ENCODE measurements at regions not wholly inside any gene's neighbourhood (a gene's known extent, or its start where the extent isn't known, plus 50 kb on each side); places are given as distances from the start of the nearest gene placed in this dataset.
"Not testable (repeated sequence)": the region's sequence is repeated elsewhere in the genome, so short reads cannot be mapped to it uniquely, and the experiment has no call there.

DNA sequence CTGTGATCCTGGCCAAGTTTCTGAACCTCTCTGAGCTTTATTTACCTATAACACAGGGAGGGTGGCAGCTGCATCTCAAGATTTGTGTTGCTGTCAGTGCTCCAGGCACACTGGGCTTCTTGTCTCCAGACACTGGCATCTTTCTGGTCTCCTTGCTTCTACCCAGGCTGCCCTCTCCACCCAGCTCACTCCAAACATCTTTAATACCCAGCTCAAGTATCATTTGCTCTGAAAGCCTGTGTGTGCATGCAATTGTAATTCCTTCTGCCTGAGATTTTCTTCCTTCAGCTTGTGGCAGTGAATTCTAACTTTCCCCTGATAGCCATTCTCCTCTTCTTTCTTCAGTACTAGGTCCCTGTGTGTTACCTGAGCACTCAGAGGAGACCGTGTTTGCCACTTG lies 50.7 kb upstream of the USP7 start:
- Histone ChIP-seq H3K9me3 (peaks cover 0 to 7% of the 10 kb centered on the region in 2 donors), H3K27ac (no peak overlapping the region), H3K36me3 (no peaks in the 10 kb centered on the region), H3K4me3 (no peak overlapping the region), H3K27me3 (no peaks in the 10 kb centered on the region), H3K4me1 (no peaks in the 10 kb centered on the region)
- no peak for TF ChIP-seq POLR2AphosphoS5 (IDR thresholded peaks at IDR 0.05)
- in situ Hi-C loops (cut with MboI; ENCODE audit: low pct_ligation_motif_present in 1 of 4, low pct_unique_long_range_greater_than_20kb in 1 of 4, low sequenced_read_pairs in 3 of 4): loop anchor here in 2 of 4 donors (25.0 kb wide), 2 partner anchors 352 to 452 kb away; partner anchors contain the start of gene ABAT (in 2 of the 2)
- no peak for DNase-seq
- intact Hi-C loops (cut with DNase I; ENCODE audit: low total_unique reads): no loop called here
- WGBS, 2 donors (ENCODE audit: low coverage in 1 of 2): 86 to 96% methylated on average over 1 of the region's 1 CpG

DNA sequence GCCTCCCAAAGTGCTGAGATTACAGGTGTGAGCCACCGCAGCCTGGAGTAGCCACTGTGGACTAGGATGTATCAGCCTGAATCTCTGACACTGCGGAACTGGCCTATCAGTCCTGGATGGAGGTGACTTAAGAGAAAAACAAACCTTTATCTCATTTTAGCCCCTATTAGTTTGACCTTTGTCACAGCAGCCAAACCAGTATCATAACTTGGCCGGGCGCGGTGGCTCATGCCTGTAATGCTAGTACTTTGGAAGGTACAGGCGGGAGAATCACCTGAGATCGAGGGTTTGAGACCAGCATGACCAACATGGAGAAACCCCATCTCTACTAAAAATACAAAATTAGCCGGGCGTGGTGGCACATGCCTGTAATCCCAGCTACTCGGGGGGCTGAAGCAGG lies 51.8 kb upstream of the USP7 start:
- no peak overlapping the region for H3K4me3 ChIP-seq
- H3K27me3 ChIP-seq: no peaks in the 10 kb centered on the region
- H3K9me3 ChIP-seq: peaks cover 0 to 7% of the 10 kb centered on the region in 2 donors
- in situ Hi-C loops (cut with MboI; ENCODE audit: low pct_ligation_motif_present in 1 of 4, low pct_unique_long_range_greater_than_20kb in 1 of 4, low sequenced_read_pairs in 3 of 4) (loop anchor here in 2 of 4 donors (25.0 kb wide), 2 partner anchors 353 to 453 kb away; partner anchors contain the start of gene ABAT (in 2 of the 2)), intact Hi-C loops (cut with DNase I; ENCODE audit: low total_unique reads) (no loop called here)
- DNase-seq: no peak
- no peaks in the 10 kb centered on the region for H3K4me1 ChIP-seq
- H3K27ac ChIP-seq: no peak overlapping the region
- 92% methylated on average over 10 of the region's 10 CpGs; no CpG with 5 or more reads in 1 of the 2 donors for WGBS, 2 donors (ENCODE audit: low coverage in 1 of 2)
- TF ChIP-seq EP300 (IDR thresholded peaks at IDR 0.05; ENCODE audit: low read depth) (no peak), POLR2AphosphoS5 (IDR thresholded peaks at IDR 0.05) (no peak), CTCF (IDR thresholded peaks at IDR 0.05) (no peak), POLR2A (IDR thresholded peaks at IDR 0.05) (no peak)
- no peaks in the 10 kb centered on the region for H3K36me3 ChIP-seq

- H3K27ac ChIP-seq; H3K27me3 ChIP-seq; H3K9me3 ChIP-seq; intact Hi-C loops (cut with DNase I; ENCODE audit: low total_unique reads); H3K4me1 ChIP-seq; H3K36me3 ChIP-seq; DNase-seq; H3K4me3 ChIP-seq: not testable (repeated sequence)
- 100% methylated on average over 1 of the region's 1 CpG for WGBS, 2 donors (ENCODE audit: low coverage in 1 of 2)
- in situ Hi-C loops (cut with MboI; ENCODE audit: low pct_ligation_motif_present in 1 of 4, low pct_unique_long_range_greater_than_20kb in 1 of 4, low sequenced_read_pairs in 3 of 4): loop anchor here in 2 of 4 donors (25.0 kb wide), 2 partner anchors 354 to 454 kb away; partner anchors contain the start of gene ABAT (in 2 of the 2)
Measured at GRCh38 chr16:9016005-9016404, 52.3 kb upstream of the USP7 start.

DNA sequence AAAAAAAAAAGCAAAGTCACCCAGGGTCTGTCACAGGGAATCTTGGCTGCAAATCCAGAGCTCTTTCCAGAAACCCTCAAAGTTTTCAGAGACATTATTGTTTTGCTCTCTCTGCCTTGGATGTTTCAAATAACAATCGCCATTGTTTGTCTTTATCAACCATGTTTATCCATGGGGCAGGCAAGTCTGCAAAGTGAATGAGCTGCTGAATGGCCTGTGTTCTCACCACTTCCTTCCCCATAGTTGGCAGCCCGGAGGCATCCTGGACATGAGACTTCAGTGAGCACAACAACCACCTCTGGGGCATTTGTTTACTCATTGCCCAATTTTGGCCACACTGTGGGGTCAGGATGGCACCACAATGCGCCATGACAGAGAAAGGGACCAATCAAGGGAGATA lies 53.1 kb upstream of the USP7 start:
- TF ChIP-seq CTCF (IDR thresholded peaks at IDR 0.05): no peak
- TF ChIP-seq EP300 (IDR thresholded peaks at IDR 0.05; ENCODE audit: low read depth): no peak
- TF ChIP-seq POLR2AphosphoS5 (IDR thresholded peaks at IDR 0.05): no peak
- no peak for TF ChIP-seq POLR2A (IDR thresholded peaks at IDR 0.05)
- Histone ChIP-seq H3K4me3 (no peak overlapping the region), H3K9me3 (peaks cover 0 to 7% of the 10 kb centered on the region in 2 donors), H3K27me3 (no peaks in the 10 kb centered on the region), H3K4me1 (no peaks in the 10 kb centered on the region), H3K27ac (no peak overlapping the region), H3K36me3 (no peaks in the 10 kb centered on the region)
- intact Hi-C loops (cut with DNase I; ENCODE audit: low total_unique reads): no loop called here
- in situ Hi-C loops (cut with MboI; ENCODE audit: low pct_ligation_motif_present in 1 of 4, low pct_unique_long_range_greater_than_20kb in 1 of 4, low sequenced_read_pairs in 3 of 4): loop anchor here in 2 of 4 donors (25.0 kb wide), 2 partner anchors 355 to 455 kb away; partner anchors contain the start of gene ABAT (in 2 of the 2)
- DNase-seq: no peak
- 65 to 75% methylated on average over 1 to 3 of the region's 3 CpGs for WGBS, 2 donors (ENCODE audit: low coverage in 1 of 2)

GRCh38 chr16:9027070-9027799 lies 63.5 kb upstream of the USP7 start:
- no peaks in the 10 kb centered on the region for H3K4me1 ChIP-seq
- WGBS, 2 donors (ENCODE audit: low coverage in 1 of 2): 70 to 77% methylated on average over 13 of the region's 13 CpGs
- H3K27me3 ChIP-seq: no peaks in the 10 kb centered on the region
- no peak for DNase-seq
- TF ChIP-seq EP300 (IDR thresholded peaks at IDR 0.05; ENCODE audit: low read depth): no peak
- TF ChIP-seq POLR2A (IDR thresholded peaks at IDR 0.05): no peak
- no peak for TF ChIP-seq POLR2AphosphoS5 (IDR thresholded peaks at IDR 0.05)
- TF ChIP-seq CTCF (IDR thresholded peaks at IDR 0.05): no peak
- no peak overlapping the region for H3K4me3 ChIP-seq
- no peak overlapping the region for H3K27ac ChIP-seq
- H3K36me3 ChIP-seq: no peaks in the 10 kb centered on the region
- in situ Hi-C loops (cut with MboI; ENCODE audit: low pct_ligation_motif_present in 1 of 4, low pct_unique_long_range_greater_than_20kb in 1 of 4, low sequenced_read_pairs in 3 of 4) (no loop called here), intact Hi-C loops (cut with DNase I; ENCODE audit: low total_unique reads) (no loop called here)
- H3K9me3 ChIP-seq: no peaks in the 10 kb centered on the region

DNA sequence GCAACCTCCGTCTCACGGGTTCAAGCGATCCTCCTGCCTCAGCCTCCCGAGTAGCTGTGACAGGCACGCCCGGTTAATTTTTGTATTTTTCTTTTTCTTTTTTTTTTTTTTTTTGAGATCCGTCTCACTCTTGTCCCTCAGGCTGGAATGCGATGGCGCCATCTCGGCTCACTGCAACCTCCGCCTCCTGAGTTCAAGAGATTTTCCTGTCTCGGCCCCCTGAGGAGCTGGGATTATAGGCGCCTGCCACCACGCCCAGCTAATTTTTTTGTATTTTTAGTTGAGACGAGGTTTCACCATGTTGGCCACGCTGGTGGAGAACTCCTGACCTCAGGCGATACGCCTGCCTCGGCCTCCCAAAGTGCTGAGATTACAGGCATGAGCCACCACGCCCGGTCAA lies 63.0 kb upstream of the HAPSTR1 start:
- H3K27ac ChIP-seq; in situ Hi-C loops (cut with MboI; ENCODE audit: low pct_ligation_motif_present in 1 of 4, low pct_unique_long_range_greater_than_20kb in 1 of 4, low sequenced_read_pairs in 3 of 4); H3K4me1 ChIP-seq; H3K4me3 ChIP-seq; H3K27me3 ChIP-seq; DNase-seq; H3K36me3 ChIP-seq; intact Hi-C loops (cut with DNase I; ENCODE audit: low total_unique reads); H3K9me3 ChIP-seq: not testable (repeated sequence)
- 91 to 93% methylated on average over 14 to 21 of the region's 21 CpGs for WGBS, 2 donors (ENCODE audit: low coverage in 1 of 2)

Measured in transverse colon (tissue), 4 donors.